ENCODE measurements at regions not wholly inside any gene's neighbourhood (a gene's known extent, or its start where the extent isn't known, plus 50 kb on each side); places are given as distances from the start of the nearest gene placed in this dataset.

DNA sequence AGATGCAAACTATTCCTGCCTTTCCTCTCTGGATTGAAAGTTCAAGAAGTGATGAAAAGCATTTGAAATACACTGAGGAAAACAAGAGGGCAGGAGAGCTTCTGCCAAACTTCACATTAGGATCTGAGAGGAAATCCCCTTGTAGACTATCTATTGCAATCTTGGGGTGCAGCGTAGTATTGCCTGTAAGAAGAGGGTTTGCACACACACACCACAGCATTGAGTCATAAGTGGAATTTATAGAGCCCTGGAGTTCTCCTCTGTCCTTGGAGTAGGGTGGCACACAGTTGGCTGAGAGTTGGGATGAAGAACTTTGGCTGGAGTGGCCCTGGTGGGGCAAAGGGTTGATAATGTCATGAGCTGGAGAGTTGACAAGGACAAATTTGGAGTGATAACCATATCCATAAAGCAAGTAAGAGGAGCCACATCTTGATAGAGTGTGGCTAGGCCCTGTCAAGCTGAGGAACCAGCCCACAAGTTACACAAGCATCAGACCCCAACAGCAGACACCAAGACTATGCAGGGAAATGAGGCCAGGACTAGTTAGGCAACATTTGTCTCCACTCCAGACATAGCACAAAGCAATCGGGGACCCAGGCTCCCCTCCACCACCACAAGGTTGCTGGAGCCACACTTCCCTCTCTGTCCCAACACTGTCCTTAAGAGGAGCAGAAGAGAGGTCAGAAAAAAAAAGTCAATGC, 520.9 kb downstream of the KLF5 start:
- H3K36me3 ChIP-seq (ENCODE audit: control insufficient read depth in 2 of 3, insufficient read depth in 3 of 3, low read length in 3 of 3), result no peaks in the 10 kb centered on the region
- ChIA-PET POLR2A (interaction anchor here (1.3 kb wide), 1 partner anchor 10 kb away, joined by 4 read pairs; no protein-coding TSS in a partner anchor), CTCF (no interaction called here)
- peaks cover 0 to 2% (median 0%) of the 10 kb centered on the region in 11 donors for H3K9me3 Mint-ChIP-seq
- H3K36me3 Mint-ChIP-seq, result no peaks in the 10 kb centered on the region
- H3K4me1 ChIP-seq (ENCODE audit: control insufficient read depth in 2 of 2, insufficient read depth in 2 of 2, low read length in 2 of 2), result no peaks in the 10 kb centered on the region
- H3K9me3 ChIP-seq (ENCODE audit: control insufficient read depth in 2 of 3, low read length in 3 of 3), result no peaks in the 10 kb centered on the region
- H3K4me1 Mint-ChIP-seq, result peaks cover 0 to 5% (median 0%) of the 10 kb centered on the region in 7 donors
- intact Hi-C loops (cut with micrococcal nuclease), result no loop called here
- no peak overlapping the region for H3K4me3 Mint-ChIP-seq
- H3K27me3 ChIP-seq (ENCODE audit: control insufficient read depth in 2 of 2, insufficient read depth in 2 of 2, low read length in 2 of 2), result no peaks in the 10 kb centered on the region
- no peak overlapping the region for H3K27ac ChIP-seq (ENCODE audit: low read depth, low read length)
- ATAC-seq, result peak; percentile 59
- H3K27ac Mint-ChIP-seq, result peak overlapping the region in 2 of 9 donors; percentile 11 to 32
- DNase-seq, result no peak
- no peak overlapping the region for H3K4me3 ChIP-seq (ENCODE audit: low read length)
- H3K27me3 Mint-ChIP-seq, result peaks cover 0 to 3% (median 0%) of the 10 kb centered on the region in 5 donors

DNA sequence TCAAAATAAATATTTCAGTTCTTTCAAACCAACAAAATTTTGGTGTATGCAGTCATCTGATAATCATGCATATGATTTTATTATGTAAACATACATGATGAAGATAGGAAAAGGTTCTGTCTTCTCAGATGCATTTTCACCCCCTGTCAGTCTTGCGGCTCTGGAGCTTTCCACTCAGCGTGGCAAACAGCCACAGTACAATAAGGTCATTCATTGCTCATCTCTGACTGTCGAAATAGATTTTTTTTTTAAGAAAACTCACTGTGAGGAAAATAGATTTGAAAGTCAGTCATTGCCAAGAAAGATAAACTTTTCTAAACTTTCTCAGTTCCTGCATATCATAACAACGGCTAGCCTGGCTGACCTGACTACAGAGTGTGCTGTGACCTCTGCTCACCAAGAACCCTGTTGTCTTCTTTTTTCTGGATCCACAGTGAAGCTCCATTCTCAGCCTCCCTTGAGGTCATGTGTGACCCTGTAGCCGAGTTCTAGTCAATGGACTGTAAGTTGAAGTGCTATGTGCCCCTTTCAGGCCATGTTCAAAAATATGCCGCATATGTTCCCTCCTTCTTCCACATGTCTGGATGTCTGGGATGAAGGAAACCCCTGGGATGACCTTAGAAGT, 519.6 kb downstream of the KLF5 start:
- no peak overlapping the region for H3K27ac Mint-ChIP-seq
- no peak for ATAC-seq
- DNase-seq, result no peak
- peaks cover 0 to 2% (median 0%) of the 10 kb centered on the region in 11 donors for H3K9me3 Mint-ChIP-seq
- H3K27ac ChIP-seq (ENCODE audit: low read depth, low read length), result no peak overlapping the region
- H3K27me3 Mint-ChIP-seq, result peaks cover 0 to 3% (median 0%) of the 10 kb centered on the region in 5 donors
- no peaks in the 10 kb centered on the region for H3K36me3 ChIP-seq (ENCODE audit: control insufficient read depth in 2 of 3, insufficient read depth in 3 of 3, low read length in 3 of 3)
- H3K27me3 ChIP-seq (ENCODE audit: control insufficient read depth in 2 of 2, insufficient read depth in 2 of 2, low read length in 2 of 2), result no peaks in the 10 kb centered on the region
- no peaks in the 10 kb centered on the region for H3K36me3 Mint-ChIP-seq
- ChIA-PET CTCF (no interaction called here), POLR2A (interaction anchor here (0.6 to 1.3 kb wide), 2 partner anchors 11 to 568 kb away, joined by 3 to 4 read pairs; no protein-coding TSS in a partner anchor)
- H3K4me1 ChIP-seq (ENCODE audit: control insufficient read depth in 2 of 2, insufficient read depth in 2 of 2, low read length in 2 of 2), result no peaks in the 10 kb centered on the region
- peaks cover 0 to 5% (median 0%) of the 10 kb centered on the region in 7 donors for H3K4me1 Mint-ChIP-seq
- H3K4me3 ChIP-seq (ENCODE audit: low read length), result no peak overlapping the region
- no peaks in the 10 kb centered on the region for H3K9me3 ChIP-seq (ENCODE audit: control insufficient read depth in 2 of 3, low read length in 3 of 3)
- H3K4me3 Mint-ChIP-seq, result no peak overlapping the region
- intact Hi-C loops (cut with micrococcal nuclease), result no loop called here

DNA sequence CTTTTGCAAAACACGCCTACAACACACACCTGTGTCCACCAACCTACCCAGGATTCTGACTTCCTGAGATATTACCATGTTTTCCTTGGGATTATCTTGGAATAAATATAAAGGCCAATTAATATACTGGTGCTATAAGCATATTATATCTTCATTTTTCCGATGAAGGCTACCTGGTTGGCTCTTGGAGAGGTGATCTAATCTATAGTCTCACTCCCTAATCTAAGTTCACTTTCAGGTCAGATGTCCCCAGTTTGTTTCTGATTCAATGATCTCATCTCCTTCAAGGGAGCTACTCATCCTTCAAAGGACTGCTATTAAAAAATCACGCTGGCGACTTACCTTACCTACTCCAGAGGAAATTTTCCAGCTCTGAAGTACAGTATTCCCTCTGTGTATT, 517.5 kb downstream of the KLF5 start:
- CTCF ChIA-PET, result interaction anchor here (0.6 kb wide), 1 partner anchor 18 kb away, joined by 5 read pairs; no protein-coding TSS in a partner anchor
- H3K27ac Mint-ChIP-seq, result no peak overlapping the region
- peaks cover 0 to 5% (median 0%) of the 10 kb centered on the region in 7 donors for H3K4me1 Mint-ChIP-seq
- no peak for DNase-seq
- H3K4me3 Mint-ChIP-seq, result no peak overlapping the region
- Histone ChIP-seq H3K4me1 (ENCODE audit: control insufficient read depth in 2 of 2, insufficient read depth in 2 of 2, low read length in 2 of 2) (no peaks in the 10 kb centered on the region), H3K9me3 (ENCODE audit: control insufficient read depth in 2 of 3, low read length in 3 of 3) (no peaks in the 10 kb centered on the region), H3K36me3 (ENCODE audit: control insufficient read depth in 2 of 3, insufficient read depth in 3 of 3, low read length in 3 of 3) (no peaks in the 10 kb centered on the region), H3K27ac (ENCODE audit: low read depth, low read length) (no peak overlapping the region), H3K27me3 (ENCODE audit: control insufficient read depth in 2 of 2, insufficient read depth in 2 of 2, low read length in 2 of 2) (no peaks in the 10 kb centered on the region), H3K4me3 (ENCODE audit: low read length) (no peak overlapping the region)
- POLR2A ChIA-PET, result no interaction called here
- H3K27me3 Mint-ChIP-seq, result no peaks in the 10 kb centered on the region
- H3K9me3 Mint-ChIP-seq, result peaks cover 0 to 2% (median 0%) of the 10 kb centered on the region in 11 donors
- intact Hi-C loops (cut with micrococcal nuclease), result no loop called here
- no peak for ATAC-seq
- H3K36me3 Mint-ChIP-seq, result no peaks in the 10 kb centered on the region

DNA sequence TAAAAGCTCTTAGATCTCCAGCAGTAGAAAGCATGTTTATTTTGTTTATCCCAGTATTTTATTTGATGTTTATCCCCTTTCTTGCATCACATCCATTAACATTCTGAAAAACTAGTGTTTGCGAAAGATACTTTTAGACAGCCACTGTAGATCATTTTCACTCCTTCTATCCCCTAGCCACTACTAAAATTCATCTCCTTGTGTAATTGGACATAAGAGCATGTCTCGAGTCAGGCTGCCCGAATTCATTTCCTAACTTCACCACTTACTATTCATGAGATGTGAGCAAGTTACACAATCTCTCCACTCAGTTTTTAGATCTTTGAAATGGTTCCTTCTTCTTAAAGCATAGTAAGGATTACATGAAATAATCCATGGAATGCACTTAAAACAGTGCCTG, 514.0 kb downstream of the KLF5 start:
- ChIA-PET POLR2A (no interaction called here), CTCF (interaction anchor here (1.2 kb wide), 1 partner anchor 52 kb away, joined by 4 read pairs; no protein-coding TSS in a partner anchor)
- intact Hi-C loops (cut with micrococcal nuclease), result no loop called here
- no peaks in the 10 kb centered on the region for H3K36me3 ChIP-seq (ENCODE audit: control insufficient read depth in 2 of 3, insufficient read depth in 3 of 3, low read length in 3 of 3)
- Mint-ChIP-seq H3K27ac (no peak overlapping the region), H3K9me3 (peaks cover 0 to 4% (median 0%) of the 10 kb centered on the region in 11 donors), H3K36me3 (peaks cover 0 to 4% (median 0%) of the 10 kb centered on the region in 5 donors), H3K4me1 (peaks cover 0 to 2% (median 0%) of the 10 kb centered on the region in 7 donors), H3K27me3 (peaks cover 0 to 7% (median 0%) of the 10 kb centered on the region in 5 donors), H3K4me3 (no peak overlapping the region)
- no peaks in the 10 kb centered on the region for H3K27me3 ChIP-seq (ENCODE audit: control insufficient read depth in 2 of 2, insufficient read depth in 2 of 2, low read length in 2 of 2)
- no peak for ATAC-seq
- no peak overlapping the region for H3K27ac ChIP-seq (ENCODE audit: low read depth, low read length)
- H3K9me3 ChIP-seq (ENCODE audit: control insufficient read depth in 2 of 3, low read length in 3 of 3), result no peaks in the 10 kb centered on the region
- no peaks in the 10 kb centered on the region for H3K4me1 ChIP-seq (ENCODE audit: control insufficient read depth in 2 of 2, insufficient read depth in 2 of 2, low read length in 2 of 2)
- no peak for DNase-seq
- H3K4me3 ChIP-seq (ENCODE audit: low read length), result no peak overlapping the region

DNA sequence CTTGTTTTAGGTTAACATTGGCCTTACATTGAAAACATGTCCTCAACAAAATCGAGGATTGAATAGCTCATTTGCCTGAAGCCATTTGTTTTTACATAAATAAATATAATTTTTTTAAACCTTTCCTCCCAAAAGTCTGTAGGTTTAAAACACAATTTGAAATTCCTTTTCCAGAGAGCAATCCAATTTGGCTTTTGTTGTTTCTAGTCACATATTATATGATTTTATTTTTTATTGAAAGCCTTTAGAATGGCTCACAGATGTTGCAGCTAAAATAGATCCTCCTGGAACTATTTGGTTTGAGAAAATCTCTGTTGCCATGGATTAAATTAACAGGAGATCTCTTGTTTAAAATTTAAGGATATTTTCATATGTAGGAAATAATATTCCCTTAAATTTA, 512.6 kb downstream of the KLF5 start:
- H3K27ac ChIP-seq (ENCODE audit: low read depth, low read length), result no peak overlapping the region
- no peaks in the 10 kb centered on the region for H3K9me3 ChIP-seq (ENCODE audit: control insufficient read depth in 2 of 3, low read length in 3 of 3)
- H3K9me3 Mint-ChIP-seq, result peaks cover 0 to 4% (median 0%) of the 10 kb centered on the region in 11 donors
- DNase-seq (no peak), ATAC-seq (no peak)
- H3K36me3 Mint-ChIP-seq, result peaks cover 0 to 4% (median 0%) of the 10 kb centered on the region in 5 donors
- no peaks in the 10 kb centered on the region for H3K36me3 ChIP-seq (ENCODE audit: control insufficient read depth in 2 of 3, insufficient read depth in 3 of 3, low read length in 3 of 3)
- ChIA-PET CTCF (no interaction called here), POLR2A (no interaction called here)
- H3K4me3 Mint-ChIP-seq, result no peak overlapping the region
- no peak overlapping the region for H3K4me3 ChIP-seq (ENCODE audit: low read length)
- H3K27ac Mint-ChIP-seq, result no peak overlapping the region
- H3K4me1 Mint-ChIP-seq, result peaks cover 0 to 2% (median 0%) of the 10 kb centered on the region in 7 donors
- peaks cover 0 to 7% (median 0%) of the 10 kb centered on the region in 5 donors for H3K27me3 Mint-ChIP-seq
- no peaks in the 10 kb centered on the region for H3K4me1 ChIP-seq (ENCODE audit: control insufficient read depth in 2 of 2, insufficient read depth in 2 of 2, low read length in 2 of 2)
- H3K27me3 ChIP-seq (ENCODE audit: control insufficient read depth in 2 of 2, insufficient read depth in 2 of 2, low read length in 2 of 2), result no peaks in the 10 kb centered on the region
- intact Hi-C loops (cut with micrococcal nuclease), result no loop called here

DNA sequence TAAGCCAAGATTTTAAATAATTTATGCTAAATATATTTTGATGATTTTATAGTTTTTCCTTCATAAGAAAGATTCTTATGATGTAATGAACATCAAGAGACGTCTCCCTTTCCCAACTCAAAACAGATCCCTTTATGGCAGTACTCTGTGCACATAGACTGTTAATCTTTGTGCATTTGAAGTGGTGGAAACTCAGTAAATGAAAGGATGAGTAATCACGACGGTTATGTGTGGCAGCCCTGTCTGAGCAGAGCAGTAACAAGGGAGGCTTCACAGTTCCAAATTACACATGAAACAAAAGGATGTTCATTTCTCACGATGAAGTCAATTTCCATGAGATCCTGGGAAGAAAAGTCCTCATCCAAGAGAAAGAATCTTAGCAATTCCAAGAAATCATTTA, 498.1 kb downstream of the KLF5 start:
- H3K4me3 ChIP-seq (ENCODE audit: low read length), result no peak overlapping the region
- Mint-ChIP-seq H3K4me3 (no peak overlapping the region), H3K4me1 (no peaks in the 10 kb centered on the region), H3K27me3 (no peaks in the 10 kb centered on the region), H3K36me3 (peaks cover 0 to 2% (median 0%) of the 10 kb centered on the region in 5 donors), H3K9me3 (peaks cover 0 to 6% (median 0%) of the 10 kb centered on the region in 11 donors), H3K27ac (no peak overlapping the region)
- intact Hi-C loops (cut with micrococcal nuclease), result no loop called here
- H3K27ac ChIP-seq (ENCODE audit: low read depth, low read length), result no peak overlapping the region
- ChIA-PET POLR2A (no interaction called here), CTCF (no interaction called here)
- H3K4me1 ChIP-seq (ENCODE audit: control insufficient read depth in 2 of 2, insufficient read depth in 2 of 2, low read length in 2 of 2), result no peaks in the 10 kb centered on the region
- H3K9me3 ChIP-seq (ENCODE audit: control insufficient read depth in 2 of 3, low read length in 3 of 3), result no peaks in the 10 kb centered on the region
- H3K27me3 ChIP-seq (ENCODE audit: control insufficient read depth in 2 of 2, insufficient read depth in 2 of 2, low read length in 2 of 2), result no peaks in the 10 kb centered on the region
- ATAC-seq, result no peak
- DNase-seq, result no peak
- H3K36me3 ChIP-seq (ENCODE audit: control insufficient read depth in 2 of 3, insufficient read depth in 3 of 3, low read length in 3 of 3), result no peaks in the 10 kb centered on the region

All from naive thymus-derived CD4-positive, alpha-beta T cell (primary cell).